NCI-H187 treated with DMSO at 0.1 percent for 48 hours (cell line): ENCODE measurements at regions not wholly inside any gene's neighbourhood (a gene's known extent, or its start where the extent isn't known, plus 50 kb on each side); places are given as distances from the start of the nearest gene placed in this dataset.
"Not testable (repeated sequence)": the region's sequence is repeated elsewhere in the genome, so short reads cannot be mapped to it uniquely, and the experiment has no call there.

Source experiments
- DNase-seq: peaks from one replicate; lab custom pipeline; 2025; lab: John Stamatoyannopoulos, UW

DNA sequence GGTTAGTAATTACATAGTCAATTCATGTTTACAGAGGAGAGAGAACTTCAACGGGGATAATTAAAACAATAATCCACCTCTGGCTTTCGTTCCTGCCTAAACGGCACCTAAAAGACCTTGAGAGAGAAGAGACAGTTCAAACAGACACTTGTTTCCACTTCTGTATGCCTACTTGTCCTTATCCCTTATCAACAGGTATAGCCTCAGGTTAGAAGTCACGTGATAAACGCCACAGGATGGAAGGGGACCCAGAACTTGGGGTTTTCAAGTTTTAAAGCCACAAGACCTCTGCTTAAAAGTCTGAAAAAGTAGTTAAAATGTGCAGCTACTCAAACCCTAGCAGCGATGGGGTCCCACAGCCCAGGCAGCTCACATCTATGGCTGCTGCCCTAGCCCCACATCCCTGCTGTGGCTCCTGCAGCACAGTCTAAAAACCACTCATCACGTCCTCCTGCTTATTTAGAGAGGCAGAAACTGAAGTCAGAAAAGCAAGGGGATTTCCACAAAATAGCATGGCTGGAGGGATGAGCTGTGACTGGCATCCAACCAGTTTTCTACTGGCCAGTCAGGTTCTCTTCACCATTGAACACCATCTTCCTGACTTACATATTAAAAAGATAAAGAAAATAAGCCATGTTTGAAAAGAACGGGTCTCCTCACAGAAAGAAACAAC lies 51.2 kb upstream of the SEC16B start:
- DNase-seq = peak; percentile 65

DNA sequence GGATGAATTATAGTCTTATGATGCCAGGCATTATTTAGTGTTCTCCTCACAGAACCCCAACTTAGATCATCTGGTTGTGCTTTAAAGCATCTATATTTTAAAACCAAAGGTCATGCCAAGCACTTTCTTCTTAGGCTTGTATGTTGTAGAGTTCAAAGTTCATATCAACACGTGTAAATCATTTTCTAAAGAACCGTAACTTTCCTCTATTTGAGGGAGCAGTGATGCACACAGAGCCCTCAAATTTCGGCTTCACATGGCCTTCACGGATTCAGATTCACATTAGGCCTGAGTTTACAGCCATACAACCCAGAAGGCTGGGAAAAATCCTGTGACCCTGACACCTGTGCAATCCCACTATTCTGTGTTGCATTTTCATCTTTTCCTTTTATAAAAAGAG lies 52.1 kb upstream of the SEC16B start:
- DNase-seq = no peak

DNA sequence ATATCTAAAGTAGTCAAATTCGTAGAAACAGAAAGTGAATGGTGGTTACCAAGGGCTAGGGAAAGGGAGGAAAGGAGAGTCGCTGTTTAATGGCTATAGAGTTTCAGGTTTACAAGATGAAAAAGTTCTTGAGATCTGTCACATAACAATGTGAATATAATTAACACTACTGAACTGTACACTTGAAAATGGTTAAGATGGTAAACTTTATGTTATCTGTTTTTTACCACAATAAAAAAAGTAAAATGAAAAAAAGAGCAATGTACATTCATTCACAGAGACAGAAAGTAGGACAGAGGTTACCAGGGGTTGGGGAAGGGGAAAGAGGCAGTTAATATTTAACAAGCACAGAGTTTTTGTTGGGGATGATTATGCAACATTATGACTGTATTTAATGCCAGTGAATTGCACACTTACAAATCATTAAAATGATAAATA lies 53.3 kb upstream of the SEC16B start:
- DNase-seq = no peak

DNA sequence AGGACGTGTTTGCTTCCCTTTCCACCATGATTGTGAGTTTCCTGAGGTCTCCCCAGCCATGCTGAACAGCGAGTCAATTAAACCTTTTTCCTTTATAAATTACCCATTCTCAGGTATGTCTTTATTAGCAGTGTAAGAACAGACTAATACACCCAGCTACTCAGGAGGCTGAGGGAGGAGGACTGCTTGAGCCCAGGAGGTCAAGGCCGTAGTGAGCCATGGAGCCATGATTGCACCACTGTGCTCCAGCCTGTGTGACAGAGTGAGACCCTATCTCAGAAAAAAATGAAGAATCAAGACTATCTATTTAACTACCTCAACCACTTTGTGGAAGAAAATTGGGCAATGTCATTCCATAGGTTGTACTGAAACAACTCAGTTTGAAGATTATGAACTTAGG lies 54.6 kb upstream of the SEC16B start:
- no peak for DNase-seq

DNA sequence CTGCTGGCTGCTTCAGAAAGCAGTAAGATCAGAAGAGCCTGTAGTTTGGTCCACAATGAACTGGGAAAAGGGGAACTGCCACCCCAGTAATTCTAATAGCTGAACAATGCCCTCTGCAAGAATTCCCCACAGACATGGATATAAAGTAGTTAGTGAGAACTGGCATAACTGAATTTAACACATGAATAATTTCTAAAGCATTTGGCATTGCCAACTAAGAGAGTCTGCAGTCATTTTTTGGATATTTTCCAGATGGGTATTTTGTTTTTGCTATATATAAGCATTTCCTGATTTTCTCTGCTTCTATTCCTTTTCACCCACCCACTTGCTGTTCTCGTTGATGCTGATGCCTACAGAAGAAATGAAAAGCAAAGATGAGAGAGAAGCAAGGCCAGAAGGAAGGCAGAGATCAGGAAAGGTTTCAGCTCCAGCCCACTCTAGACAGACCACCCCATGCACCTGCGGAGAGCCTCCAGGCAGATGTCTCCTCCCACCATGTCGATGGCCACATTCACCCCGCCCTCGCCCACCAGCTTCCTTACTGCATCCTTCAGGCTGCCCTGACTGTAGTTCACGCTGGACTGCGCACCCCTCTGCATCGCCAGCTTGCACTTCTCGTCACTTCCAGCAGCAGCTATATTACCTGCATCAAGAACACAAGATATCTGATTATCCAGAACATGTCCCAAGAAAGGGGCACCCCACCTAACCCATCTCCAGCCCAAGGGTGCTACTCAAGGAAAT lies 55.9 kb upstream of the SEC16B start:
- no peak for DNase-seq

DNA sequence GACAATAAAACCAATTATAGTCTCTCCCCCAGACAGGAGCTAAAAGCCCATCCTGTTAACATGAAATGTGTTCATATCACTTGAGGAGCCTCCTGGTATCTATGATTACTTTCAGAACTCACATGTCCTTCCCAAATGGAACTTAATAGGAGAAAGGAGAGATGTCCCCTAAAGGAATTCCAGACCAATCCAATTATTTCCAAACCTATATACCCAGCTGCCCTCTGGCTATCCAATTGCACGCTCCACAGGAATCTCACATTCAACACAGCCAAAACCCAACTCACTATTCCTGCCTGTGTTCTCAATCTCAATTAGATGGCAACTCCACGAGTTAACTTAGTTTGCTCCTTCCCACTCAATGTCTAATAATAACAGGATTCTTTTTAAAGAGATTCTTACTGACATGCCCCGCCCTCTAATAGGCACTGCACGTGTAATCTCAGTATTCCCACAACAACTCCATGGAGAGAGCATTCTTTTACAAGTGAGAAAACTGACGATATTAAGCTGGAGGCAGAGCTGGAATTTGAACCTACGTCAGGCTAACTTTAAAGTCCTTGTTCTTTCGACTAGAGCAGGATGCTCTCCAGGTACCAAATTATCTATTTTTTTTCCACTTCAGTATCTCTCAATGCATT lies 59.1 kb upstream of the SEC16B start:
- DNase-seq = no peak

DNA sequence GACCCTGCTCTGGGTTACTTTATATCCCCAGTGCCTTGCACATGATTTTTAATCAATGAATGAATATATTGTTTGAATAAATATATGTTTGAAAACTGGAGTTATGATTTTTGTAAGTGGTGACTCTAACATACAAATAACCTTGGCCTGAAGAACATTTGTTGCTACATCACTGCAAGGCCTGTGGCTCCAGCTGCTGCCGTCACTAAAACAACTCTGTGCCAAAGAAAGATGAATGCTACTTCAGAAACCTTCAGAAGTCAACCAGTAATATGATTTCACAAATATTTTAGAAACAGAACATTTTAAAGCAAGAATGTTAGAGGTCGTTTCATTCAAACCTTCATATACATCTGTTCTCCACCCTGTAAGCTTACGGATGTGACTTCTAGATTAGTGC lies 60.6 kb upstream of the SEC16B start:
- DNase-seq = no peak

DNA sequence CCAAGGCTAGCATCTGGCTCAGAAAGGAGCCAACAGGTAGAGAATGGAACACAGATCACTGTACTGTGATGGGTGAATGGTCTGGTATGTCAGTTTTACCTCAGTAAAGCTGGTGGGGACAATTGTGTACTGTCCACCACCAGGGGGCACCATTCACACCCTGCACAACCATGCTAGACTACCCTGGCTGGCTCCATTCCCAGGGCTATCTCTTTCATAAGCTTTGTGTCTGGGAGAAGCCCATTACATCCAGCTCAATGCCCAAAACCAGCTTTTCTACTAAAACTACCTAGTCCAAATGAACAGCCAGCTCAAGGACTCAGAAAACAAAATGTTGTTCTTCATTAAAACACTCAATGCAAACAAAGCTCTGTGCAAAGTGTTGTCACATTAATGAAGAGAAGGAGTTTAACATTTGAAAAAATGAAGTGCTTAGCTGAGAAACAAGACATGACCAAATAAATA lies 62.0 kb upstream of the RASAL2 start:
- DNase-seq = peak; percentile 43

DNA sequence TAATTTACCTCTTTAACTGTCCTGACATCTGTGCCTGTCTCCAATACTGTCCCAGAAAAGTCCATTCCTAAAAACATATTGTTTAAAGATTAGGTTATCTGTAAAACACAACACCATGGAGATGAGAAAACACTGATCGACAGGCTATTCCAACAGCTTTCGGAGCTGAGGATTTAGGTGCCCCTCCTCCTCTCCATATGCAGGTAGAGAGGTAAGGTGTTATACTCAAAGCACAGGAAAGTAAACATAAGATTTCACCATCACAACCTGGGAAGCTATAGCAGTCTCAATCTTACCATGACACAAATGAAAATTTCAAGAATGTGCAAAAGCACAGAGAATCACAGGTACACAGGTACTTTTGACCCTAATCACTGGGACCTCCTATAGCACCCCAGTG lies 60.9 kb upstream of the RASAL2 start:
- no peak for DNase-seq

DNA sequence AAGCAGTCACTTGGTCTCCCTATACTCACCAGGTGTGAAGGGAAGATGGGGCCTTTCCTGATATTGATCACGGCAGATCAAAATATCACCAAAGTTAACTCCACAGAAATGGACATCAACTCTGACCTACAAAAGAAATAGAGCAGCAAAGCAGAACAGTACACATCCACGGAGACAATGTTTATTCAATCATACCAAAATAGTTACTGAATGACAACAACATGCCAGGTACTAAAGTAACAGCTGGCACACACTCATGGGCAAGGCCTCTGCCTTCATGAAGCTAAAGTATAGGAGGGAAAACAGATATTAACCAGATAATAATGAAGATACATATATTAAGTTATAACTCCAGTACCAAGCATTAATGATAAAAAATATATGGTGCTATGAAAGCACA lies 59.2 kb upstream of the RASAL2 start:
- DNase-seq = no peak

DNA sequence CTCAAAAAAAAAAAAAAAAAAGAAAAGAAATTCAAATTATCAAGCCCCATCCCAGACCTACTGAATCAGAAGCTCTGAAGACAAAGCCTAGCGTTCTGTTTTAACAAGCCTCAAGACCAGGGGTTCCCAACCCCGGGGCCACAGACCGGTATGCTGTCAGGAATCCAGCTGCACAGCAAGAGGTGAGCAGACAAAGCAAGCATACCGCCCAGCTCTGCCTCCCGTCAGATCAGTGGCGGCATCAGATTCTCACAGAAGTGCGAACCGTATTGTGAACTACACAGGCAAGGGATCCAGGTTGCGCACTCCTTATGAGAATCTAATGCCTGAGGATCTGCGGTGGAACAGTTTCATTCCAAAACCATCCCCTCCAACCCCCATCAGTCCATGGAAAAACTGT lies 57.8 kb upstream of the RASAL2 start:
- no peak for DNase-seq

DNA sequence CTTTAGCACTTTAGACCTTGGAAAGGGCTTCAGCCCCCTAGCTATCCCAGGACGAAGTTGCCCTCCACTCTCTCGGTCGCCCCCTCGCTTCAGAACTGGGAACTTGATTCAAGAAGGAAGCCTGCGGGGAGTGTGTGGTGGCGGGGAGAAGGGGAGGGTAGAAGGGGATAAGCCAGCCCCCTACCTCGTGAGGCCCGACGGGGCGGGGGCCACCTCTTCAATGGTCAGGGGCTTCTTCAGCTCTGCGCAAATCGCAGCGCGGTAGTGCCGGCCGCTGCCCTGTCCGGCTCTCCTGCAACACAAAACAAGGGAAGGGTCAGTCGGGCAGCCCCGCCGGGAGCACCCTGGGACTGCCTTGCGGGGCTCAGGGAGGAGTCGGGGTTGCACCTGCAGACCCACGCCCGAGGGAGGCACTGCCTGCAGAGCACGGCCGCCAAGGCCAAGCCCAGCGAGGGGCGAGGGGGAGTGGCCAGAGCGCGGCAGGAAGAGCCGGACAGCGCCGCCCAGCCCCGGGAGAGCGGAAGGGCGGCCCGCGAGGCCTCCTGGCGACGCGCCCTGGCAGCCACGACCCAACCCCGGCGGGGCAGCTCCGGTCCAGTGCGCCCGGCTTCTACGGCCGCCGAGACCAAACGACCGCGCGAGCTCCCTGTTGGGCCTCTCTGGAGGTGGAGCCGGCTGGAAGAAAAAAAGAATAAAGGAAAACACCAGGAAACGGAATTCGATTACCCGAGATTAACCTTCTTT lies 56.2 kb upstream of the RASAL2 start:
- DNase-seq = no peak

DNA sequence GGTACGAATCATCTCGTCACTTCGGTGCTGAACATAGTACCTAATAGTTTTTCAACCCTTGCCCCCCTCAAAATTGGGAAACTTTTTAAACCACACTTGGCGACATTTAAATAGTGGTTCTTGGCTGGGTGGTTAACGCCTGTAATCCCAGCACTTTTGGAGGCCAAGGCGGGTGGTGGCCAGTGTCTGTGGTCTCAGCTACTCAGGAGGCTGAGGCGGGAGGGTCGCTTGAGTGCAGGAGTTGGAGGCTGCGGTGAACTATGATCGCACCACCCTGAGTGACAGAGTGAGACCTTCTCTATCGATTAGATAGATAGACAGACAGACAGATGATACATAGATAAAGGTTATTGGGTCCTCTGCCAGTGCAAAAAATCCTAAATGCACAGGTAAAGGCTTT lies 55.5 kb upstream of the RASAL2 start:
- DNase-seq = no peak

DNA sequence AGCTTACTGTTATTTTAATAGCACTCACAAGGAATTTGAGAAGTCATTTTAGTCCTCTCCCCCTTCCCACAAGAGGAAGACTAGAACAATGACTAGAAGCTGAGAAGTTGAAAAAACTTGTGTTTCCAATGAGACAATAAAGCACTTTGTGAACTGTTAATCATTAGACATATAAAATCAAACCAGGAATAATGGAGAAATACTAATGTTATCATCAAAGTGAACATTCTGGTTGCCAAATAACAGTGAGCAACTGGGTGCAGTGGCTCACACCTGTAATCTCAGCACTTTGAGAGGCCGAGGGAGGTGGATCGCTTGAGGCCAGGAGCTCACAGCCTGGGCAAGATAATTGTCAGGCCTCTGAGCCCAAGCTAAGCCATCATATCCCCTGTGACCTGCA lies 54.0 kb upstream of the RASAL2 start:
- DNase-seq = no peak

DNA sequence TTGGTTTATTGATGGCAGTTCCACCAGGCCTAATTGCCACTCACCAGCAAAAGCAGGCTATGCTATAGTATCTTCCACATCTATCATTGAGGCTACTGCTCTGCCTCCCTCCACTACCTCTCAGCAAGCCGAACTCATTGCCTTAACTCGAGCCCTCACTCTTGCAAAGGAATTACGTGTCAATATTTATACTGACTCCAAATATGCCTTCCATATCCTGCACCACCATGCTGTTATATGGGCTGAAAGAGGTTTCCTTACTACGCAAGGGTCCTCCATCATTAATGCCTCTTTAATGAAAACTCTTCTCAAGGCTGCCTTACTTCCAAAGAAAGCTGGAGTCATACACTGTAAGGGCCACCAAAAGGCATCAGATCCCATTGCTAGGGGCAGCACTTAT lies 50.0 kb upstream of the RASAL2 start:
- not testable (repeated sequence) for DNase-seq
